ENCODE measurements at regions not wholly inside any gene's neighbourhood (a gene's known extent, or its start where the extent isn't known, plus 50 kb on each side); places are given as distances from the start of the nearest gene placed in this dataset.
"Not testable (repeated sequence)": the region's sequence is repeated elsewhere in the genome, so short reads cannot be mapped to it uniquely, and the experiment has no call there.

DNA sequence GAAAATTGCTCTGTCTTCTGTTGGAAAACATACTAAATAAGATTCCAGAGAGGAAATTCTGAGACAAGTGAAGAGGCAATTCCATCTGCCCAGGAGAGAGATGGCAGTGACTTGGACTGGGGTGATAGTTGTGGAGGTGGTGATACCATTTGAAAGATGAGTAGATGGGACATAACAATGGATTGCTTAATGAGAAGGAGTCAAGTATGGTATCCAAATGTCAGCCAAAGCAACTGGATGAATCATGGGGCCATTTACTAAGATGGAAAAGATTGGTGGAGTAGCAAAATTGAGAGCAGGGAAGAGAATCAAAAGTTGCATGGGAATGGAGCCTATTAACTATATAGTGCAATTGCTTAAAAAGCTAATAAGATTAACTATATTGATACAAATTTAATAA, 222.1 kb downstream of the ETAA1 start:
- Mint-ChIP-seq H3K4me1 (no peaks in the 10 kb centered on the region), H3K27me3 (ENCODE audit: low read depth) (no peaks in the 10 kb centered on the region; the same call in 1 of the 2 replicates), H3K27ac (no peak overlapping the region), H3K36me3 (no peaks in the 10 kb centered on the region), H3K4me3 (no peak overlapping the region), H3K9me3 (peaks cover 10% of the 10 kb centered on the region)
- TF ChIP-seq, protein P1, sequence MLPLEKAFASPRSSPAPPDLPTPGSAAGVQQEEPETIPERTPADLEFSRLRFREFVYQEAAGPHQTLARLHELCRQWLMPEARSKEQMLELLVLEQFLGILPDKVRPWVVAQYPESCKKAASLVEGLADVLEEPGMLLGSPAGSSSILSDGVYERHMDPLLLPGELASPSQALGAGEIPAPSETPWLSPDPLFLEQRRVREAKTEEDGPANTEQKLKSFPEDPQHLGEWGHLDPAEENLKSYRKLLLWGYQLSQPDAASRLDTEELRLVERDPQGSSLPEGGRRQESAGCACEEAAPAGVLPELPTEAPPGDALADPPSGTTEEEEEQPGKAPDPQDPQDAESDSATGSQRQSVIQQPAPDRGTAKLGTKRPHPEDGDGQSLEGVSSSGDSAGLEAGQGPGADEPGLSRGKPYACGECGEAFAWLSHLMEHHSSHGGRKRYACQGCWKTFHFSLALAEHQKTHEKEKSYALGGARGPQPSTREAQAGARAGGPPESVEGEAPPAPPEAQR (CRISPR knock-in tag; IDR thresholded peaks at IDR 0.05), result no peak
- no peak for TF ChIP-seq ZNF219 (CRISPR knock-in tag; IDR thresholded peaks at IDR 0.05; ENCODE audit: borderline replicate concordance)
- TF ChIP-seq, protein P2, sequence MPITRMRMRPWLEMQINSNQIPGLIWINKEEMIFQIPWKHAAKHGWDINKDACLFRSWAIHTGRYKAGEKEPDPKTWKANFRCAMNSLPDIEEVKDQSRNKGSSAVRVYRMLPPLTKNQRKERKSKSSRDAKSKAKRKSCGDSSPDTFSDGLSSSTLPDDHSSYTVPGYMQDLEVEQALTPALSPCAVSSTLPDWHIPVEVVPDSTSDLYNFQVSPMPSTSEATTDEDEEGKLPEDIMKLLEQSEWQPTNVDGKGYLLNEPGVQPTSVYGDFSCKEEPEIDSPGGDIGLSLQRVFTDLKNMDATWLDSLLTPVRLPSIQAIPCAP (CRISPR knock-in tag; IDR thresholded peaks at IDR 0.05), result no peak
- TF ChIP-seq, protein P3, sequence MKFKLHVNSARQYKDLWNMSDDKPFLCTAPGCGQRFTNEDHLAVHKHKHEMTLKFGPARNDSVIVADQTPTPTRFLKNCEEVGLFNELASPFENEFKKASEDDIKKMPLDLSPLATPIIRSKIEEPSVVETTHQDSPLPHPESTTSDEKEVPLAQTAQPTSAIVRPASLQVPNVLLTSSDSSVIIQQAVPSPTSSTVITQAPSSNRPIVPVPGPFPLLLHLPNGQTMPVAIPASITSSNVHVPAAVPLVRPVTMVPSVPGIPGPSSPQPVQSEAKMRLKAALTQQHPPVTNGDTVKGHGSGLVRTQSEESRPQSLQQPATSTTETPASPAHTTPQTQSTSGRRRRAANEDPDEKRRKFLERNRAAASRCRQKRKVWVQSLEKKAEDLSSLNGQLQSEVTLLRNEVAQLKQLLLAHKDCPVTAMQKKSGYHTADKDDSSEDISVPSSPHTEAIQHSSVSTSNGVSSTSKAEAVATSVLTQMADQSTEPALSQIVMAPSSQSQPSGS (CRISPR knock-in tag; IDR thresholded peaks at IDR 0.05; ENCODE audit: borderline replicate concordance, low read depth), result no peak
- TF ChIP-seq NFE2L1 (CRISPR knock-in tag; IDR thresholded peaks at IDR 0.05), result no peak
- TF ChIP-seq SMAD4 (CRISPR knock-in tag; IDR thresholded peaks at IDR 0.05), result no peak
- TF ChIP-seq, protein P4, sequence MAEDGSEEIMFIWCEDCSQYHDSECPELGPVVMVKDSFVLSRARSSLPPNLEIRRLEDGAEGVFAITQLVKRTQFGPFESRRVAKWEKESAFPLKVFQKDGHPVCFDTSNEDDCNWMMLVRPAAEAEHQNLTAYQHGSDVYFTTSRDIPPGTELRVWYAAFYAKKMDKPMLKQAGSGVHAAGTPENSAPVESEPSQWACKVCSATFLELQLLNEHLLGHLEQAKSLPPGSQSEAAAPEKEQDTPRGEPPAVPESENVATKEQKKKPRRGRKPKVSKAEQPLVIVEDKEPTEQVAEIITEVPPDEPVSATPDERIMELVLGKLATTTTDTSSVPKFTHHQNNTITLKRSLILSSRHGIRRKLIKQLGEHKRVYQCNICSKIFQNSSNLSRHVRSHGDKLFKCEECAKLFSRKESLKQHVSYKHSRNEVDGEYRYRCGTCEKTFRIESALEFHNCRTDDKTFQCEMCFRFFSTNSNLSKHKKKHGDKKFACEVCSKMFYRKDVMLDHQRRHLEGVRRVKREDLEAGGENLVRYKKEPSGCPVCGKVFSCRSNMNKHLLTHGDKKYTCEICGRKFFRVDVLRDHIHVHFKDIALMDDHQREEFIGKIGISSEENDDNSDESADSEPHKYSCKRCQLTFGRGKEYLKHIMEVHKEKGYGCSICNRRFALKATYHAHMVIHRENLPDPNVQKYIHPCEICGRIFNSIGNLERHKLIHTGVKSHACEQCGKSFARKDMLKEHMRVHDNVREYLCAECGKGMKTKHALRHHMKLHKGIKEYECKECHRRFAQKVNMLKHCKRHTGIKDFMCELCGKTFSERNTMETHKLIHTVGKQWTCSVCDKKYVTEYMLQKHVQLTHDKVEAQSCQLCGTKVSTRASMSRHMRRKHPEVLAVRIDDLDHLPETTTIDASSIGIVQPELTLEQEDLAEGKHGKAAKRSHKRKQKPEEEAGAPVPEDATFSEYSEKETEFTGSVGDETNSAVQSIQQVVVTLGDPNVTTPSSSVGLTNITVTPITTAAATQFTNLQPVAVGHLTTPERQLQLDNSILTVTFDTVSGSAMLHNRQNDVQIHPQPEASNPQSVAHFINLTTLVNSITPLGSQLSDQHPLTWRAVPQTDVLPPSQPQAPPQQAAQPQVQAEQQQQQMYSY (CRISPR knock-in tag; IDR thresholded peaks at IDR 0.05), result no peak
- TF ChIP-seq CREB1 (CRISPR knock-in tag; IDR thresholded peaks at IDR 0.05), result no peak
- TF ChIP-seq, protein P5, sequence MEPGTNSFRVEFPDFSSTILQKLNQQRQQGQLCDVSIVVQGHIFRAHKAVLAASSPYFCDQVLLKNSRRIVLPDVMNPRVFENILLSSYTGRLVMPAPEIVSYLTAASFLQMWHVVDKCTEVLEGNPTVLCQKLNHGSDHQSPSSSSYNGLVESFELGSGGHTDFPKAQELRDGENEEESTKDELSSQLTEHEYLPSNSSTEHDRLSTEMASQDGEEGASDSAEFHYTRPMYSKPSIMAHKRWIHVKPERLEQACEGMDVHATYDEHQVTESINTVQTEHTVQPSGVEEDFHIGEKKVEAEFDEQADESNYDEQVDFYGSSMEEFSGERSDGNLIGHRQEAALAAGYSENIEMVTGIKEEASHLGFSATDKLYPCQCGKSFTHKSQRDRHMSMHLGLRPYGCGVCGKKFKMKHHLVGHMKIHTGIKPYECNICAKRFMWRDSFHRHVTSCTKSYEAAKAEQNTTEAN (CRISPR knock-in tag; IDR thresholded peaks at IDR 0.05), result no peak
- no peak for TF ChIP-seq GTF2I (CRISPR knock-in tag; conservative IDR thresholded peaks at IDR 0.05)
- DNase-seq (ENCODE audit: low spot score) (no peak), ATAC-seq (no peak)
- ChIA-PET POLR2A (no interaction called here), CTCF (no interaction called here)

DNA sequence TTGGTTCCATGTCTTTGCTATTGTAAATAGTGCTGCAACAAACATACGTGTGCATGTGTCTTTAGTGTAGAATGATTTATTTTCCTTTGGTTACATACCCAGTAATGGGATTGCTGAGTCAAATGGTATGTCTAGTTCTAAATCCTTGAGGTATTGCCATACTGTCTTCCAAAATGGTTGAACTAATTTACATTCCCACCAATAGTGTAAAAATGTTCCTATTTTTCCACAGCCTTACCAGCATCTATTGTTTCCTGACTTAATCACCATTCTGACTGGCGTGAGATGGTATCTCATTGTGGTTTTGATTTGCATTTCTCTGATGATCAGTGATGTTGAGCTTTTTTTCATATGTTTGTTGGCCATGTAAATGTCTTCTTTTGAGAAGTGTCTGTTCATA, 226.6 kb downstream of the ETAA1 start:
- H3K27ac Mint-ChIP-seq; H3K4me3 Mint-ChIP-seq; POLR2A ChIA-PET; H3K36me3 Mint-ChIP-seq; H3K4me1 Mint-ChIP-seq; CTCF ChIA-PET; DNase-seq (ENCODE audit: low spot score); ATAC-seq; H3K27me3 Mint-ChIP-seq (ENCODE audit: low read depth): not testable (repeated sequence)
- peaks cover 10% of the 10 kb centered on the region for H3K9me3 Mint-ChIP-seq

DNA sequence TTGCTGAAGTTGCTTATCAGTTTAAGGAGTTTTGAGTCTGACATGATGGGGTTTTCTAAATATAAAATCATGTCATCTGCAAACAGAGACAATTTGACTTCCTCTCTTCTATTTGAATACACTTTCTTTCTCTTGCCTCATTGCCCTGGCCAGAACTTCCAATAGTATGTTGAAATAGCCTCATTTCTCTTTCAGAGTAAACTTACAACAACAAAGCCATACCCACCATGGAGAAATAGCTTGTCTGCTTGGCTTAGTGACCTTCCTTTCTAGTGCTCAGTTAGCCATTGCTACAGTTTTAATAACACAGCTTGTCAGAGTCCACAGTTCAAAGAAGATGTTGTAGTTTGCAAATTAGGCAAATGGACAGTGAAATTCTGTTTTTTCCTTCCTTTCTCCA, 228.0 kb downstream of the ETAA1 start:
- H3K36me3 Mint-ChIP-seq, result no peaks in the 10 kb centered on the region
- TF ChIP-seq, protein P6, sequence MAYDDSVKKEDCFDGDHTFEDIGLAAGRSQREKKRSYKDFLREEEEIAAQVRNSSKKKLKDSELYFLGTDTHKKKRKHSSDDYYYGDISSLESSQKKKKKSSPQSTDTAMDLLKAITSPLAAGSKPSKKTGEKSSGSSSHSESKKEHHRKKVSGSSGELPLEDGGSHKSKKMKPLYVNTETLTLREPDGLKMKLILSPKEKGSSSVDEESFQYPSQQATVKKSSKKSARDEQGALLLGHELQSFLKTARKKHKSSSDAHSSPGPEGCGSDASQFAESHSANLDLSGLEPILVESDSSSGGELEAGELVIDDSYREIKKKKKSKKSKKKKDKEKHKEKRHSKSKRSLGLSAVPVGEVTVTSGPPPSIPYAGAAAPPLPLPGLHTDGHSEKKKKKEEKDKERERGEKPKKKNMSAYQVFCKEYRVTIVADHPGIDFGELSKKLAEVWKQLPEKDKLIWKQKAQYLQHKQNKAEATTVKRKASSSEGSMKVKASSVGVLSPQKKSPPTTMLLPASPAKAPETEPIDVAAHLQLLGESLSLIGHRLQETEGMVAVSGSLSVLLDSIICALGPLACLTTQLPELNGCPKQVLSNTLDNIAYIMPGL (CRISPR knock-in tag; IDR thresholded peaks at IDR 0.05), result no peak
- TF ChIP-seq, protein P2 (CRISPR knock-in tag; IDR thresholded peaks at IDR 0.05), result no peak
- TF ChIP-seq PRRX2 (CRISPR knock-in tag; IDR thresholded peaks at IDR 0.05), result no peak
- no peak for TF ChIP-seq CBFB (CRISPR knock-in tag; IDR thresholded peaks at IDR 0.05; ENCODE audit: low read depth)
- no peak for TF ChIP-seq JAZF1 (CRISPR knock-in tag; IDR thresholded peaks at IDR 0.05)
- no peak for TF ChIP-seq GRHL2 (CRISPR knock-in tag; IDR thresholded peaks at IDR 0.05; ENCODE audit: insufficient replicate concordance, severe bottlenecking)
- no peak for TF ChIP-seq ATF1 (CRISPR knock-in tag; IDR thresholded peaks at IDR 0.05)
- TF ChIP-seq NR3C1 (CRISPR knock-in tag; conservative IDR thresholded peaks at IDR 0.05; ENCODE audit: low read depth), result no peak
- TF ChIP-seq, protein P5 (CRISPR knock-in tag; IDR thresholded peaks at IDR 0.05), result no peak
- TF ChIP-seq GTF2I (CRISPR knock-in tag; conservative IDR thresholded peaks at IDR 0.05), result no peak
- TF ChIP-seq ELF4 (CRISPR knock-in tag; IDR thresholded peaks at IDR 0.05; ENCODE audit: low read depth), result no peak
- no peak overlapping the region for H3K4me3 Mint-ChIP-seq
- ChIA-PET CTCF (no interaction called here), POLR2A (no interaction called here)
- DNase-seq (ENCODE audit: low spot score) (no peak), ATAC-seq (no peak)
- H3K9me3 Mint-ChIP-seq, result peaks cover 10% of the 10 kb centered on the region
- no peaks in the 10 kb centered on the region; the same call in 1 of the 2 replicates for H3K27me3 Mint-ChIP-seq (ENCODE audit: low read depth)
- no peak overlapping the region for H3K27ac Mint-ChIP-seq
- no peaks in the 10 kb centered on the region for H3K4me1 Mint-ChIP-seq
